ENCODE measurements at regions not wholly inside any gene's neighbourhood (a gene's known extent, or its start where the extent isn't known, plus 50 kb on each side); places are given as distances from the start of the nearest gene placed in this dataset.

- no peak for FAIRE-seq
- Histone ChIP-seq H3K4me3 (no peak overlapping the region), H3K36me3 (ENCODE audit: control insufficient read depth in 2 of 2, insufficient read depth in 2 of 2, low read length in 1 of 2) (no peaks in the 10 kb centered on the region), H2AFZ (ENCODE audit: control insufficient read depth, low read depth, low read length) (no peak overlapping the region), H3K9ac (ENCODE audit: control insufficient read depth, insufficient read depth, low read length) (no peak overlapping the region), H4K20me1 (ENCODE audit: control insufficient read depth, insufficient read depth) (no peaks in the 10 kb centered on the region), H3K4me1 (ENCODE audit: control insufficient read depth, insufficient read depth, low read length) (no peaks in the 10 kb centered on the region), H3K79me2 (ENCODE audit: control insufficient read depth, insufficient read depth, low read length) (no peaks in the 10 kb centered on the region), H3K27me3 (replicated peaks in 1 of 2; ENCODE audit: control insufficient read depth in 2 of 2, insufficient read depth in 2 of 2, low read length in 1 of 2) (no peaks in the 10 kb centered on the region), H3K4me2 (ENCODE audit: control insufficient read depth, insufficient read depth) (no peak overlapping the region), H3K27ac (ENCODE audit: control insufficient read depth, insufficient read depth) (no peak overlapping the region), H3K9me3 (replicated peaks; ENCODE audit: control insufficient read depth, insufficient read depth, low read length) (no peaks in the 10 kb centered on the region)
- ChIA-PET CTCF (no interaction called here), RAD21 (ENCODE audit: unreplicated experiment) (no interaction called here), POLR2A (no interaction called here), SMC1A (ENCODE audit: uncharacterized antibody, unreplicated experiment) (interaction anchor here (1.2 kb wide), 1 partner anchor 13 kb away, joined by 3 read pairs; no protein-coding TSS in a partner anchor)
- TF ChIP-seq, protein P1, sequence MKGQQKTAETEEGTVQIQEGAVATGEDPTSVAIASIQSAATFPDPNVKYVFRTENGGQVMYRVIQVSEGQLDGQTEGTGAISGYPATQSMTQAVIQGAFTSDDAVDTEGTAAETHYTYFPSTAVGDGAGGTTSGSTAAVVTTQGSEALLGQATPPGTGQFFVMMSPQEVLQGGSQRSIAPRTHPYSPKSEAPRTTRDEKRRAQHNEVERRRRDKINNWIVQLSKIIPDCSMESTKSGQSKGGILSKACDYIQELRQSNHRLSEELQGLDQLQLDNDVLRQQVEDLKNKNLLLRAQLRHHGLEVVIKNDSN (IDR thresholded peaks at IDR 0.05; ENCODE audit: borderline replicate concordance, extremely low read length, insufficient read depth, low read depth, low read length) = no peak
- TF ChIP-seq SUZ12 (IDR thresholded peaks at IDR 0.05; ENCODE audit: unreplicated experiment) = no peak
- no peak for TF ChIP-seq ZNF207 (IDR thresholded peaks at IDR 0.05; ENCODE audit: borderline replicate concordance)
- TF ChIP-seq EP300 (IDR thresholded peaks at IDR 0.05; ENCODE audit: borderline replicate concordance in 1 of 2, control insufficient read depth in 1 of 2, low read depth in 2 of 2, low read length in 2 of 2) = no peak
- intact Hi-C loops (cut with micrococcal nuclease; ENCODE audit: unreplicated experiment) = no loop called here
- no peak for ATAC-seq
- in situ Hi-C loops (cut with MboI) = no loop called here
- DNase-seq (ENCODE audit: low read depth, low spot score) = no peak
- BruUV-seq (replicated peaks) = no TSS peak
These were observed 710.3 kb upstream of the ARPP21 start for GRCh38 chr3:34929036-34929435.

DNA sequence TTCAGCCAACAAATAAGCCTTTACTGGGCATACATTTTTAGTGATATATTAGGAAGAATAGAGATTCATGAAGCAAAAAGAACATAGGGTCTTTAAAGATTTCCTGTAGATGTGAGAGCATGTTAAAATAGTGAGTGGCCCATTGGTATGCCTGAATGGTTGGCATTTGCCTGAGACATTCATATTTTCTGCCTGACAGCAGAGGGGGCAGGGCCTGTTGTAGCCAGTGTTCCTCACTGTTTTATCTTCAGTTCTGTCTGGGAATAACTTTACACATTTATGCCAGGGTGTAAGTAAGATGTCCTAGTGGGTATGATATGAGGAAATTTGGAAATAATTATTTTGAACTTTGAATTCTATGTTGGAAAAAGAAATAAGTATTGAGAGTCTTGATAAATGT is 704.7 kb upstream of the ARPP21 start:
- in situ Hi-C loops (cut with MboI) = no loop called here
- no peak for ATAC-seq
- TF ChIP-seq, protein P2, sequence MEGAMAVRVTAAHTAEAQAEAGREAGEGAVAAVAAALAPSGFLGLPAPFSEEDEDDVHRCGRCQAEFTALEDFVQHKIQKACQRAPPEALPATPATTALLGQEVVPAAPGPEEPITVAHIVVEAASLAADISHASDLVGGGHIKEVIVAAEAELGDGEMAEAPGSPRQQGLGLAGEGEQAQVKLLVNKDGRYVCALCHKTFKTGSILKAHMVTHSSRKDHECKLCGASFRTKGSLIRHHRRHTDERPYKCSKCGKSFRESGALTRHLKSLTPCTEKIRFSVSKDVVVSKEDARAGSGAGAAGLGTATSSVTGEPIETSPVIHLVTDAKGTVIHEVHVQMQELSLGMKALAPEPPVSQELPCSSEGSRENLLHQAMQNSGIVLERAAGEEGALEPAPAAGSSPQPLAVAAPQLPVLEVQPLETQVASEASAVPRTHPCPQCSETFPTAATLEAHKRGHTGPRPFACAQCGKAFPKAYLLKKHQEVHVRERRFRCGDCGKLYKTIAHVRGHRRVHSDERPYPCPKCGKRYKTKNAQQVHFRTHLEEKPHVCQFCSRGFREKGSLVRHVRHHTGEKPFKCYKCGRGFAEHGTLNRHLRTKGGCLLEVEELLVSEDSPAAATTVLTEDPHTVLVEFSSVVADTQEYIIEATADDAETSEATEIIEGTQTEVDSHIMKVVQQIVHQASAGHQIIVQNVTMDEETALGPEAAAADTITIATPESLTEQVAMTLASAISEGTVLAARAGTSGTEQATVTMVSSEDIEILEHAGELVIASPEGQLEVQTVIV (IDR thresholded peaks at IDR 0.05; ENCODE audit: borderline replicate concordance, partially characterized antibody) = no peak
- no peak for TF ChIP-seq IRF3 (IDR thresholded peaks at IDR 0.05)
- TF ChIP-seq CTCF (IDR thresholded peaks at IDR 0.05 in 2 of 3, conservative IDR thresholded peaks at IDR 0.05 in 1 of 3; ENCODE audit: control insufficient read depth in 2 of 3, extremely low read depth in 1 of 3, insufficient read depth in 1 of 3, low read depth in 3 of 3, low read length in 3 of 3) = no peak
- no peak for TF ChIP-seq SUZ12 (IDR thresholded peaks at IDR 0.05; ENCODE audit: unreplicated experiment)
- TF ChIP-seq NKRF (conservative IDR thresholded peaks at IDR 0.05) = no peak
- TF ChIP-seq NBN (IDR thresholded peaks at IDR 0.05) = no peak

More for the DNA sequence above, 704.7 kb upstream of the ARPP21 start:
- no peak overlapping the region for H3K4me3 ChIP-seq
- no peaks in the 10 kb centered on the region for H3K27me3 ChIP-seq (replicated peaks in 1 of 2; ENCODE audit: control insufficient read depth in 2 of 2, insufficient read depth in 2 of 2, low read length in 1 of 2)
- no peak overlapping the region for H3K4me2 ChIP-seq (ENCODE audit: control insufficient read depth, insufficient read depth)
- no peak overlapping the region for H3K9ac ChIP-seq (ENCODE audit: control insufficient read depth, insufficient read depth, low read length)
- RAD21 ChIA-PET (ENCODE audit: unreplicated experiment) = no interaction called here
- POLR2A ChIA-PET = no interaction called here
- CTCF ChIA-PET = no interaction called here
- DNase-seq (ENCODE audit: low read depth, low spot score) (no peak), FAIRE-seq (no peak)
- no peak overlapping the region for H2AFZ ChIP-seq (ENCODE audit: control insufficient read depth, low read depth, low read length)
- no peaks in the 10 kb centered on the region for H3K9me3 ChIP-seq (replicated peaks; ENCODE audit: control insufficient read depth, insufficient read depth, low read length)
- no peak overlapping the region for H3K27ac ChIP-seq (ENCODE audit: control insufficient read depth, insufficient read depth)
- H4K20me1 ChIP-seq (ENCODE audit: control insufficient read depth, insufficient read depth) = no peaks in the 10 kb centered on the region
- no TSS peak for BruUV-seq (replicated peaks)
- SMC1A ChIA-PET (ENCODE audit: uncharacterized antibody, unreplicated experiment) = no interaction called here
- no peaks in the 10 kb centered on the region for H3K79me2 ChIP-seq (ENCODE audit: control insufficient read depth, insufficient read depth, low read length)
- H3K4me1 ChIP-seq (ENCODE audit: control insufficient read depth, insufficient read depth, low read length) = no peaks in the 10 kb centered on the region
- intact Hi-C loops (cut with micrococcal nuclease; ENCODE audit: unreplicated experiment) = no loop called here
- no peaks in the 10 kb centered on the region for H3K36me3 ChIP-seq (ENCODE audit: control insufficient read depth in 2 of 2, insufficient read depth in 2 of 2, low read length in 1 of 2)
